ENCODE measurements at regions not wholly inside any gene's neighbourhood (a gene's known extent, or its start where the extent isn't known, plus 50 kb on each side); places are given as distances from the start of the nearest gene placed in this dataset.

DNA sequence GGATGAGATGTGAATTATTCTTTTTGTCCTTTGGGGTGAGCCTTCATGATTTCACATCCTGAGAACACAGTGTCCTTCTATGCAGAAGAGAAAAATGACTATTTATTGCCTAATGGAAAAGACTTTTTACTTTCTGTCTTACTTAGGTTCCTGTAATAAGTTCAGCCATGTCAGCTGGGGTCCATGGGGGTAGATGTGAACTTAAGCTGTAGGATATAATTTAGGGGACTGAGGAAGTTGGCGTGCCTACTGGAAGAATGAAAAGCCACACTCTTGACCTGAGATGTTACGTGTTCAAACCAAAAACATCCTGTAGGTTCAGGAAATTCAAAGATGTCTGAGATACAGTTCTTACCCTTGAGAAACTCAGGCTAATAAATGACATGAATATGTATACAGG is 660.5 kb downstream of the TOX3 start:
- Mint-ChIP-seq H3K4me1 (no peaks in the 10 kb centered on the region), H3K9me3 (peaks cover 5 to 27% (median 8%) of the 10 kb centered on the region in 3 donors), H3K36me3 (no peaks in the 10 kb centered on the region), H3K4me3 (no peak overlapping the region), H3K27ac (no peak overlapping the region), H3K27me3 (no peaks in the 10 kb centered on the region)
- H3K9me3 ChIP-seq = no peaks in the 10 kb centered on the region
- ATAC-seq (replicated peaks in 1 of 4) (no peak), DNase-seq (no peak)
- POLR2A ChIA-PET = no interaction called here
- CTCF ChIA-PET = no interaction called here
- no CpG with 5 or more reads among the region's 2 CpGs for WGBS (ENCODE audit: insufficient coverage)
- H3K4me3 ChIP-seq (ENCODE audit: control insufficient read depth in 1 of 2, extremely low read depth in 1 of 2, low read length in 1 of 2) = no peak overlapping the region
- no peaks in the 10 kb centered on the region for H3K36me3 ChIP-seq (ENCODE audit: control insufficient read depth in 2 of 2, extremely low read depth in 1 of 2, insufficient read depth in 1 of 2, low read length in 1 of 2)
- no peaks in the 10 kb centered on the region for H3K27me3 ChIP-seq (replicated peaks in 1 of 2; ENCODE audit: control insufficient read depth in 2 of 2, extremely low read depth in 1 of 2, insufficient read depth in 2 of 2, low read length in 1 of 2)
- H3K27ac ChIP-seq (ENCODE audit: low read length) = no peak overlapping the region
- H3K4me1 ChIP-seq (ENCODE audit: control insufficient read depth in 1 of 2, extremely low read depth in 1 of 2, insufficient read depth in 2 of 2, low read length in 2 of 2) = no peaks in the 10 kb centered on the region

DNA sequence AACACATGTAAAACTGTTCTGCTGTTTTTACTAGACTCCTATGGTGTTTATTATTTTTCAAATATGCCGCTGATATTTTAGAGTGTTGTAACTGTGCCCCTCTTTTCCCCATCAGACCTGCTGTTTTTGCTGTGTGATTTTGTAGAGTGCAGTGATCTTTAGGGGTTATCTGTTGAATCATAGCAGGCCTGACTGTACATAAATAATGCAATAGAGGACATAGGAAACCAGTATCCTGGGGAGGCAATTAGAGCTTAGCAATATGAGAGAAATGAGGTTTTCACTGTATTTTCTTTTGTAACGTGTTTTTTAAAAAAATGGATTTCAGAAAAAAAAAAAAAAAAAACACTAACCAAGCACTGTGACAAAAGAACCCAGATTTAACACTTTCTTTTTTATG is 662.2 kb downstream of the TOX3 start:
- WGBS (ENCODE audit: insufficient coverage) = no CpG with 5 or more reads among the region's 2 CpGs
- Histone ChIP-seq H3K9me3 (no peaks in the 10 kb centered on the region), H3K36me3 (ENCODE audit: control insufficient read depth in 2 of 2, extremely low read depth in 1 of 2, insufficient read depth in 1 of 2, low read length in 1 of 2) (no peaks in the 10 kb centered on the region), H3K27me3 (replicated peaks in 1 of 2; ENCODE audit: control insufficient read depth in 2 of 2, extremely low read depth in 1 of 2, insufficient read depth in 2 of 2, low read length in 1 of 2) (no peaks in the 10 kb centered on the region), H3K4me3 (ENCODE audit: control insufficient read depth in 1 of 2, extremely low read depth in 1 of 2, low read length in 1 of 2) (no peak overlapping the region), H3K27ac (ENCODE audit: low read length) (no peak overlapping the region), H3K4me1 (ENCODE audit: control insufficient read depth in 1 of 2, extremely low read depth in 1 of 2, insufficient read depth in 2 of 2, low read length in 2 of 2) (no peaks in the 10 kb centered on the region)
- H3K36me3 Mint-ChIP-seq = no peaks in the 10 kb centered on the region
- no peak for ATAC-seq (replicated peaks in 1 of 4)
- H3K9me3 Mint-ChIP-seq = peaks cover 9 to 29% (median 9%) of the 10 kb centered on the region in 3 donors
- H3K4me1 Mint-ChIP-seq = no peaks in the 10 kb centered on the region
- ChIA-PET POLR2A (no interaction called here), CTCF (interaction anchor here in 1 of 2 donors (0.6 kb wide), 1 partner anchor 10 kb away, joined by 7 read pairs; no protein-coding TSS in a partner anchor)
- no peaks in the 10 kb centered on the region for H3K27me3 Mint-ChIP-seq
- H3K27ac Mint-ChIP-seq = no peak overlapping the region
- no peak for DNase-seq
- H3K4me3 Mint-ChIP-seq = no peak overlapping the region

DNA sequence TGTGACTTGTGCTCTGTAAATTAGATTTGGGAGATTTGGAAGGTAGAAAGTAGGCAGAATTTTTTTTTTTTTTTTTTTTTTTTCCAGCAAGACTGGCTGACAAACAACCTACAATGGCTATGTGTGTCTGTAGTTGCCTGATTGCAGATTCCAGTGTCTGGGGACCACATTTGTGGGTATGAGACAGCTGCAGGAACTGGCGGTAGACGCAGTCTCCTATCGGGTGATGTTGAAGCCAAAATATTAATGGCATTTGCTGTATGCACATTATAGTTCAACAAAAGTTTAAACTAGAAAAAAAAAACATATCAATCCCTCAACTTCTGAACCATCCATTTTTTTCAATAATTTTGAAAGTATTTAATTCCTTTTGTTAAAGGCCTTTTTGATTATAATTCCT is 665.2 kb downstream of the TOX3 start:
- no peaks in the 10 kb centered on the region for H3K27me3 ChIP-seq (replicated peaks in 1 of 2; ENCODE audit: control insufficient read depth in 2 of 2, extremely low read depth in 1 of 2, insufficient read depth in 2 of 2, low read length in 1 of 2)
- no peak overlapping the region for H3K4me3 ChIP-seq (ENCODE audit: control insufficient read depth in 1 of 2, extremely low read depth in 1 of 2, low read length in 1 of 2)
- no peak overlapping the region for H3K4me3 Mint-ChIP-seq
- no peak overlapping the region for H3K27ac ChIP-seq (ENCODE audit: low read length)
- H3K27me3 Mint-ChIP-seq = no peaks in the 10 kb centered on the region
- no peaks in the 10 kb centered on the region for H3K36me3 Mint-ChIP-seq
- no peaks in the 10 kb centered on the region for H3K9me3 ChIP-seq
- no peak for DNase-seq
- no peaks in the 10 kb centered on the region for H3K4me1 Mint-ChIP-seq
- ATAC-seq (replicated peaks in 1 of 4) = no peak
- no peaks in the 10 kb centered on the region for H3K4me1 ChIP-seq (ENCODE audit: control insufficient read depth in 1 of 2, extremely low read depth in 1 of 2, insufficient read depth in 2 of 2, low read length in 2 of 2)
- ChIA-PET CTCF (no interaction called here), POLR2A (no interaction called here)
- WGBS (ENCODE audit: insufficient coverage) = no CpG with 5 or more reads among the region's 3 CpGs
- peaks cover 9 to 22% (median 11%) of the 10 kb centered on the region in 3 donors for H3K9me3 Mint-ChIP-seq
- H3K36me3 ChIP-seq (ENCODE audit: control insufficient read depth in 2 of 2, extremely low read depth in 1 of 2, insufficient read depth in 1 of 2, low read length in 1 of 2) = no peaks in the 10 kb centered on the region
- no peak overlapping the region for H3K27ac Mint-ChIP-seq

DNA sequence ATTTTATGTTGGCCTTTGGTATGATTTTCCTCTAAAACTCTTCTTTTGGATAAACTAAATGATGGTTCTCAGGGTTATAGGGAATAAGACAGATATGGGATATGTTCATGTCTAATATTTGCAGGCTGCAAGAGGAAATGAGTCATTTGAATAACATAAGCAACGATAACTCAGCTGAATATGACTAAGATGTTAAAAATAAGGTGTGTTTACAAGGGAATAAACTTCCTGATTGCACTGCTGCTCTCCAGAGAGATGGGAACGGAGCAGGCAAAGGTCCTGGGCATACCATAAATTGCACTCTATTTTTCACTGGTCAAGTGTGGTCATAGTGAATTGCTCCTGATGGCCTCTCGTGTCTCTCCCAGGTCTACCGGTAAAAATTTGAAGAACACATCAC is 666.2 kb downstream of the TOX3 start:
- Histone ChIP-seq H3K27ac (ENCODE audit: low read length) (no peak overlapping the region), H3K9me3 (no peaks in the 10 kb centered on the region), H3K4me1 (ENCODE audit: control insufficient read depth in 1 of 2, extremely low read depth in 1 of 2, insufficient read depth in 2 of 2, low read length in 2 of 2) (no peaks in the 10 kb centered on the region), H3K36me3 (ENCODE audit: control insufficient read depth in 2 of 2, extremely low read depth in 1 of 2, insufficient read depth in 1 of 2, low read length in 1 of 2) (no peaks in the 10 kb centered on the region), H3K27me3 (replicated peaks in 1 of 2; ENCODE audit: control insufficient read depth in 2 of 2, extremely low read depth in 1 of 2, insufficient read depth in 2 of 2, low read length in 1 of 2) (no peaks in the 10 kb centered on the region), H3K4me3 (ENCODE audit: control insufficient read depth in 1 of 2, extremely low read depth in 1 of 2, low read length in 1 of 2) (no peak overlapping the region)
- Mint-ChIP-seq H3K36me3 (no peaks in the 10 kb centered on the region), H3K27ac (no peak overlapping the region), H3K4me3 (no peak overlapping the region), H3K9me3 (peaks cover 7 to 17% (median 11%) of the 10 kb centered on the region in 3 donors), H3K27me3 (no peaks in the 10 kb centered on the region), H3K4me1 (no peaks in the 10 kb centered on the region)
- WGBS (ENCODE audit: insufficient coverage) = 58% methylated on average over 3 of the region's 4 CpGs
- ChIA-PET POLR2A (no interaction called here), CTCF (no interaction called here)
- no peak for ATAC-seq (replicated peaks in 1 of 4)
- DNase-seq = no peak

DNA sequence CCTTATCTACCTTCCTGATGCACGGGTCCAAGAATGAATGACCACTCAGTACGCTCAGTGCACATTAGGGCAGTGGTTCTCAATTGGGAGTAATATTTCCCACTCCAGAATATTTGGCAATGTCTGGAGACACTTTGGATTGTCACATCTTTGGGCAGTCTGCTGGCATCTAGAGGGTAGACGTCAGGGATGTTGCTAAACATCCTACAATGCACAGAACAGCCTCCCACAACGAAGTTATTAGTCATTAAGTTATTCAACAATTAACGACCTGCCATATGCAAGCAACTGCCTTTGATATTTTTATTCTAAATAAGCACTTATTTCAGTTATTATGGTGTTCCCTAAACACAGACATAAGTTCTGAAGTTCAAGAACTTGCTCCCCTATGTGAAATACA is 669.3 kb downstream of the TOX3 start:
- ChIA-PET POLR2A (no interaction called here), CTCF (no interaction called here)
- Histone ChIP-seq H3K4me1 (ENCODE audit: control insufficient read depth in 1 of 2, extremely low read depth in 1 of 2, insufficient read depth in 2 of 2, low read length in 2 of 2) (no peaks in the 10 kb centered on the region), H3K27me3 (replicated peaks in 1 of 2; ENCODE audit: control insufficient read depth in 2 of 2, extremely low read depth in 1 of 2, insufficient read depth in 2 of 2, low read length in 1 of 2) (no peaks in the 10 kb centered on the region), H3K9me3 (no peaks in the 10 kb centered on the region), H3K36me3 (ENCODE audit: control insufficient read depth in 2 of 2, extremely low read depth in 1 of 2, insufficient read depth in 1 of 2, low read length in 1 of 2) (no peaks in the 10 kb centered on the region), H3K27ac (ENCODE audit: low read length) (no peak overlapping the region), H3K4me3 (ENCODE audit: control insufficient read depth in 1 of 2, extremely low read depth in 1 of 2, low read length in 1 of 2) (no peak overlapping the region)
- Mint-ChIP-seq H3K27me3 (no peaks in the 10 kb centered on the region), H3K27ac (no peak overlapping the region), H3K4me3 (no peak overlapping the region), H3K9me3 (peaks cover 4 to 14% (median 11%) of the 10 kb centered on the region in 3 donors), H3K4me1 (no peaks in the 10 kb centered on the region), H3K36me3 (no peaks in the 10 kb centered on the region)
- WGBS (ENCODE audit: insufficient coverage) = 86% methylated on average over 1 of the region's 5 CpGs
- ATAC-seq (replicated peaks in 1 of 4) (no peak), DNase-seq (no peak)

DNA sequence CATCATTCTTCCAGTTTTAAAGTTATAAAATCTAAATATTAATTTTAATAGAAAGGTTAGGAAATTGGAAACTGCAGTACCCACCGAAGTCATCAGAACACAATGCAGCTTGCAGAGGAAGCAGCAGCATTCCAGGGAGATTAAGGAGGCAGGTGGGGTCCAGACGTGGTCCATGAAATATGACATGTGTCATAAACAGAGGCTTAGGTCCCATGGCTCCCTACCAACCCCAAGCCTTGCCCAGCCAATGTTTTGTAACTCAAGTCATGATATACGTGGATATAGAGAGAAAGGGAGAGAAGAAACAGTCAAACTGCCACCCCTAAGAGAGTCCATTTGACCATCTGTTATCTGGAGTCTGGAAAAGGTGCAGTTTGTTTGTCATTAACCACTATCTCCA is 670.0 kb downstream of the TOX3 start:
- Mint-ChIP-seq H3K36me3 (no peaks in the 10 kb centered on the region), H3K4me3 (no peak overlapping the region), H3K27me3 (no peaks in the 10 kb centered on the region), H3K4me1 (no peaks in the 10 kb centered on the region), H3K9me3 (peaks cover 7 to 19% (median 8%) of the 10 kb centered on the region in 3 donors), H3K27ac (no peak overlapping the region)
- CTCF ChIA-PET = no interaction called here
- no peak overlapping the region for H3K4me3 ChIP-seq (ENCODE audit: control insufficient read depth in 1 of 2, extremely low read depth in 1 of 2, low read length in 1 of 2)
- ATAC-seq (replicated peaks in 1 of 4) (no peak), DNase-seq (no peak)
- no peaks in the 10 kb centered on the region for H3K27me3 ChIP-seq (replicated peaks in 1 of 2; ENCODE audit: control insufficient read depth in 2 of 2, extremely low read depth in 1 of 2, insufficient read depth in 2 of 2, low read length in 1 of 2)
- H3K27ac ChIP-seq (ENCODE audit: low read length) = no peak overlapping the region
- H3K4me1 ChIP-seq (ENCODE audit: control insufficient read depth in 1 of 2, extremely low read depth in 1 of 2, insufficient read depth in 2 of 2, low read length in 2 of 2) = no peaks in the 10 kb centered on the region
- WGBS (ENCODE audit: insufficient coverage) = no CpG with 5 or more reads among the region's 3 CpGs
- no peaks in the 10 kb centered on the region for H3K36me3 ChIP-seq (ENCODE audit: control insufficient read depth in 2 of 2, extremely low read depth in 1 of 2, insufficient read depth in 1 of 2, low read length in 1 of 2)
- POLR2A ChIA-PET = no interaction called here
- no peaks in the 10 kb centered on the region for H3K9me3 ChIP-seq

DNA sequence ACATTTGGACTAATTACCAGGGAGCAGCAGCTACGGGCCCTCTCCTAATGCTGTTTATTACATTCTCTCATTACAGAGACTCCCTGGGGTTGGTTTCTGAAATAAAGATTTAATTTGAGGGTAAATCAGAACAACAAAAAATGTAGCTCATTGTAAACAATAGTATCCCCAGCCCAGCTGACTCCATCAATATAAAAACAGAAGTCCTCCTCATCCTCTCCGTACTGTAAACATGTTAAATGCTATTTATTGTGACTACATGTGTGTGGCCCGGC is 670.4 kb downstream of the TOX3 start:
- H3K4me1 Mint-ChIP-seq = no peaks in the 10 kb centered on the region
- H3K4me3 ChIP-seq (ENCODE audit: control insufficient read depth in 1 of 2, extremely low read depth in 1 of 2, low read length in 1 of 2) = no peak overlapping the region
- ATAC-seq (replicated peaks in 1 of 4) (no peak), DNase-seq (no peak)
- ChIA-PET POLR2A (no interaction called here), CTCF (no interaction called here)
- H3K9me3 Mint-ChIP-seq = peaks cover 7 to 19% (median 8%) of the 10 kb centered on the region in 3 donors
- no peaks in the 10 kb centered on the region for H3K27me3 ChIP-seq (replicated peaks in 1 of 2; ENCODE audit: control insufficient read depth in 2 of 2, extremely low read depth in 1 of 2, insufficient read depth in 2 of 2, low read length in 1 of 2)
- H3K27ac Mint-ChIP-seq = no peak overlapping the region
- no peak overlapping the region for H3K27ac ChIP-seq (ENCODE audit: low read length)
- H3K4me3 Mint-ChIP-seq = no peak overlapping the region
- no CpG with 5 or more reads among the region's 3 CpGs for whole genome bisulfite sequencing (ENCODE audit: insufficient coverage)
- H3K36me3 Mint-ChIP-seq = no peaks in the 10 kb centered on the region
- no peaks in the 10 kb centered on the region for H3K27me3 Mint-ChIP-seq
- no peaks in the 10 kb centered on the region for H3K9me3 ChIP-seq
- no peaks in the 10 kb centered on the region for H3K4me1 ChIP-seq (ENCODE audit: control insufficient read depth in 1 of 2, extremely low read depth in 1 of 2, insufficient read depth in 2 of 2, low read length in 2 of 2)
- H3K36me3 ChIP-seq (ENCODE audit: control insufficient read depth in 2 of 2, extremely low read depth in 1 of 2, insufficient read depth in 1 of 2, low read length in 1 of 2) = no peaks in the 10 kb centered on the region
